Activated B cell treated with CpG ODN at 0.5 μM for 24 hours (primary cell): ENCODE measurements at regions not wholly inside any gene's neighbourhood (a gene's known extent, or its start where the extent isn't known, plus 50 kb on each side); places are given as distances from the start of the nearest gene placed in this dataset.

Experiments
- ATAC-seq: fragments of 200-7000 bp; cut with Tn5 transposase; one replicate; pipeline ENCODE4 v1.10.0; 2021; ENCODE audit warnings: low read depth, mild to moderate bottlenecking, moderate library complexity
- CTCF ChIA-PET: fragments of 350-600 bp; sonication (Branson Sonifier 250); formaldehyde crosslinking; loops from one replicate; lab custom pipeline; 2021; ENCODE audit warnings: antibody characterized with exemption; lab: Charles Lee
- POLR2A ChIA-PET: fragments of 350-600 bp; sonication (Branson Sonifier 250); formaldehyde crosslinking; loops from one replicate; lab custom pipeline; 2021; ENCODE audit warnings: antibody characterized with exemption; lab: Charles Lee
- DNase-seq: peaks from one replicate; pipeline ENCODE4 v3.0.0; 2022
- H3K27ac Mint-ChIP-seq: one replicate; pipeline ENCODE4 v1.8.0; 2020; ENCODE audit warnings: mixed read lengths
- H3K27me3 Mint-ChIP-seq: one replicate; pipeline ENCODE4 v1.8.0; 2021; ENCODE audit warnings: mixed read lengths
- H3K36me3 Mint-ChIP-seq: one replicate; pipeline ENCODE4 v1.8.0; 2021; ENCODE audit warnings: low read depth, mixed read lengths
- H3K4me1 Mint-ChIP-seq: one replicate; pipeline ENCODE4 v1.8.0; 2021; ENCODE audit warnings: mixed read lengths
- H3K4me3 Mint-ChIP-seq: one replicate; pipeline ENCODE4 v1.8.0; 2020; ENCODE audit warnings: mild to moderate bottlenecking, mixed read lengths
- H3K9me3 Mint-ChIP-seq: one replicate; pipeline ENCODE4 v1.8.0; 2020; ENCODE audit warnings: mixed read lengths
- CTCF ChIP-seq: fragments of 200-600 bp; IDR thresholded peaks from one replicate; pipeline ENCODE4 v1.8.0; 2022; ENCODE audit warnings: antibody characterized with exemption, mild to moderate bottlenecking
- intact Hi-C: fragments of 100-400 bp; cut with micrococcal nuclease; formaldehyde crosslinking; loops from one replicate; pipeline ENCODE4 v1.15.1; 2024

GRCh38 chr10:105682911-105683310 lies 1041.8 kb downstream of the SORCS3 start:
- no peak for ATAC-seq
- no peak for TF ChIP-seq CTCF
- H3K27me3 Mint-ChIP-seq = no peaks in the 10 kb centered on the region
- no peak overlapping the region for H3K4me3 Mint-ChIP-seq
- intact Hi-C loops = no loop called here
- no peak overlapping the region for H3K27ac Mint-ChIP-seq
- H3K9me3 Mint-ChIP-seq = peaks cover 6% of the 10 kb centered on the region
- ChIA-PET POLR2A (no interaction called here), CTCF (no interaction called here)
- no peaks in the 10 kb centered on the region for H3K36me3 Mint-ChIP-seq
- DNase-seq = no peak
- H3K4me1 Mint-ChIP-seq = no peaks in the 10 kb centered on the region

GRCh38 chr10:105681051-105681450 lies 1040.0 kb downstream of the SORCS3 start:
- H3K9me3 Mint-ChIP-seq = peaks cover 11% of the 10 kb centered on the region
- TF ChIP-seq CTCF = no peak
- POLR2A ChIA-PET = no interaction called here
- ATAC-seq (no peak), DNase-seq (no peak)
- no peaks in the 10 kb centered on the region for H3K27me3 Mint-ChIP-seq
- intact Hi-C loops = no loop called here
- no peak overlapping the region for H3K4me3 Mint-ChIP-seq
- H3K27ac Mint-ChIP-seq = no peak overlapping the region
- no peaks in the 10 kb centered on the region for H3K36me3 Mint-ChIP-seq
- CTCF ChIA-PET = no interaction called here
- no peaks in the 10 kb centered on the region for H3K4me1 Mint-ChIP-seq

GRCh38 chr10:105679781-105680180 lies 1038.7 kb downstream of the SORCS3 start:
- CTCF ChIA-PET = no interaction called here
- intact Hi-C loops = no loop called here
- no peak overlapping the region for H3K27ac Mint-ChIP-seq
- no peak for ATAC-seq
- no peak for TF ChIP-seq CTCF
- peaks cover 12% of the 10 kb centered on the region for H3K9me3 Mint-ChIP-seq
- POLR2A ChIA-PET = no interaction called here
- H3K27me3 Mint-ChIP-seq = no peaks in the 10 kb centered on the region
- no peaks in the 10 kb centered on the region for H3K4me1 Mint-ChIP-seq
- DNase-seq = no peak
- no peaks in the 10 kb centered on the region for H3K36me3 Mint-ChIP-seq
- H3K4me3 Mint-ChIP-seq = no peak overlapping the region

GRCh38 chr10:105675333-105675732 lies 1034.2 kb downstream of the SORCS3 start:
- POLR2A ChIA-PET = no interaction called here
- no peaks in the 10 kb centered on the region for H3K4me1 Mint-ChIP-seq
- H3K27ac Mint-ChIP-seq = no peak overlapping the region
- CTCF ChIA-PET = no interaction called here
- no peaks in the 10 kb centered on the region for H3K27me3 Mint-ChIP-seq
- H3K9me3 Mint-ChIP-seq = peaks cover 17% of the 10 kb centered on the region
- intact Hi-C loops = no loop called here
- no peak overlapping the region for H3K4me3 Mint-ChIP-seq
- DNase-seq (no peak), ATAC-seq (no peak)
- H3K36me3 Mint-ChIP-seq = no peaks in the 10 kb centered on the region
- no peak for TF ChIP-seq CTCF

- no peak for ATAC-seq
- no peaks in the 10 kb centered on the region for H3K4me1 Mint-ChIP-seq
- ChIA-PET CTCF (no interaction called here), POLR2A (no interaction called here)
- intact Hi-C loops = no loop called here
- H3K4me3 Mint-ChIP-seq = no peak overlapping the region
- no peaks in the 10 kb centered on the region for H3K27me3 Mint-ChIP-seq
- H3K27ac Mint-ChIP-seq = no peak overlapping the region
- H3K9me3 Mint-ChIP-seq = peaks cover 17% of the 10 kb centered on the region
- no peaks in the 10 kb centered on the region for H3K36me3 Mint-ChIP-seq
- no peak for TF ChIP-seq CTCF
- no peak for DNase-seq
Measured at GRCh38 chr10:105674448-105674847, 1033.4 kb downstream of the SORCS3 start.
